Suprapubic skin (tissue), 4 donors: ENCODE measurements at regions not wholly inside any gene's neighbourhood (a gene's known extent, or its start where the extent isn't known, plus 50 kb on each side); places are given as distances from the start of the nearest gene placed in this dataset.

Experiments
- POLR2A ChIP-seq, 2 donors: fragments of 450-650 bp; IDR thresholded peaks; one replicate each; pipeline ENCODE4 v1.6.1; 2017; ENCODE audit warnings: antibody characterized with exemption in 2 of 2, mild to moderate bottlenecking in 2 of 2, moderate library complexity in 2 of 2
- POLR2AphosphoS5 ChIP-seq, 3 donors: sonication (generic); formaldehyde crosslinking; IDR thresholded peaks; one replicate each; pipeline ENCODE4 v1.6.1; 2017; ENCODE audit warnings: antibody characterized with exemption in 3 of 3
- TF ChIP-seq, protein P1 (sequence below), 2 donors: fragments of 200-600 bp in 1 of 2; fragments of 450-650 bp in 1 of 2; sonication (generic) in 1 of 2; IDR thresholded peaks; one replicate each; pipeline ENCODE4 v1.5.1; 2016 to 2019; ENCODE audit warnings: antibody characterized with exemption in 2 of 2, mild to moderate bottlenecking in 1 of 2, moderate library complexity in 1 of 2

DNA sequence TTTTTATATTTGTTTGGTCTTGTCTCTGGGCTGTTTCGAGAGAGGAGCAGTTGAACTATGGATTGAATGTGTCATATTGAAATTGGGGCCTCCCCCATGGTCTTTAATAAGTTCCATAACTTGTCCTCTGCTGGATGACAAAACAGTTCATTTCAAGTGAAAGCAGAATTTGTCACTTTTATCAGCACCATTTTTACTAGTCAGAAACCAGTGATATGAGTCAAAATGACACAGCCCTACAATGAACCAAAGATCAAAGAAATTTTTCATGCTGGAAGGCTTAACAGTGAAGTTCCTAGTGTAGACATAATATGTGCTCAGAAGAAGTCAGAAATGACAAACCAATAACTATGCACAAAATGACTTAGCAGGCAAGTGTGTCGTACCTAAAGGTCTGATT is 133.6 kb upstream of the VWC2 start:
- TF ChIP-seq, protein P1, sequence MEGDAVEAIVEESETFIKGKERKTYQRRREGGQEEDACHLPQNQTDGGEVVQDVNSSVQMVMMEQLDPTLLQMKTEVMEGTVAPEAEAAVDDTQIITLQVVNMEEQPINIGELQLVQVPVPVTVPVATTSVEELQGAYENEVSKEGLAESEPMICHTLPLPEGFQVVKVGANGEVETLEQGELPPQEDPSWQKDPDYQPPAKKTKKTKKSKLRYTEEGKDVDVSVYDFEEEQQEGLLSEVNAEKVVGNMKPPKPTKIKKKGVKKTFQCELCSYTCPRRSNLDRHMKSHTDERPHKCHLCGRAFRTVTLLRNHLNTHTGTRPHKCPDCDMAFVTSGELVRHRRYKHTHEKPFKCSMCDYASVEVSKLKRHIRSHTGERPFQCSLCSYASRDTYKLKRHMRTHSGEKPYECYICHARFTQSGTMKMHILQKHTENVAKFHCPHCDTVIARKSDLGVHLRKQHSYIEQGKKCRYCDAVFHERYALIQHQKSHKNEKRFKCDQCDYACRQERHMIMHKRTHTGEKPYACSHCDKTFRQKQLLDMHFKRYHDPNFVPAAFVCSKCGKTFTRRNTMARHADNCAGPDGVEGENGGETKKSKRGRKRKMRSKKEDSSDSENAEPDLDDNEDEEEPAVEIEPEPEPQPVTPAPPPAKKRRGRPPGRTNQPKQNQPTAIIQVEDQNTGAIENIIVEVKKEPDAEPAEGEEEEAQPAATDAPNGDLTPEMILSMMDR (IDR thresholded peaks at IDR 0.05) = no peak
- TF ChIP-seq POLR2AphosphoS5 (IDR thresholded peaks at IDR 0.05) = no peak
- no peak for TF ChIP-seq POLR2A (IDR thresholded peaks at IDR 0.05)
